ENCODE measurements at regions not wholly inside any gene's neighbourhood (a gene's known extent, or its start where the extent isn't known, plus 50 kb on each side); places are given as distances from the start of the nearest gene placed in this dataset.

DNA sequence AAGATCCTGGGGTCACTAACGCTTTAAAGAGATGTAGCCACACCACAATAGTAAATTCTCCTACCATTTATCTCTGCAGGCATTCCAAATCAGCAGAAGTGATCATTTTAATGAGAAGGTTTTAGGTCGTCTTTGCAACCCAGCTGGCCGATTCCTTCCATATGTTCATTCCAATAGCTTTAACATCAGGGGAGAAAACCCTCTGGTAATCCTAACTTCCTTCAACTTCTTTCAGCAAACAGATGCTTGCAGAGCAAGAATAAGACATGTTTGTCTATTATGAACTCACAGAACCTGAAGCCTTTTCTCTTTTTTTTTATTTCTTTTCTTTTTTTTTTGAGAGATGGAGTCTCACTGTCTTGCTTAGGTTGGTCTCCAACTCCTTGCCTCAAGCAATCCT is 498.6 kb upstream of the SLITRK1 start:
- no peak overlapping the region for H3K4me3 ChIP-seq (ENCODE audit: low read depth, low read length)
- TF ChIP-seq, protein P1, sequence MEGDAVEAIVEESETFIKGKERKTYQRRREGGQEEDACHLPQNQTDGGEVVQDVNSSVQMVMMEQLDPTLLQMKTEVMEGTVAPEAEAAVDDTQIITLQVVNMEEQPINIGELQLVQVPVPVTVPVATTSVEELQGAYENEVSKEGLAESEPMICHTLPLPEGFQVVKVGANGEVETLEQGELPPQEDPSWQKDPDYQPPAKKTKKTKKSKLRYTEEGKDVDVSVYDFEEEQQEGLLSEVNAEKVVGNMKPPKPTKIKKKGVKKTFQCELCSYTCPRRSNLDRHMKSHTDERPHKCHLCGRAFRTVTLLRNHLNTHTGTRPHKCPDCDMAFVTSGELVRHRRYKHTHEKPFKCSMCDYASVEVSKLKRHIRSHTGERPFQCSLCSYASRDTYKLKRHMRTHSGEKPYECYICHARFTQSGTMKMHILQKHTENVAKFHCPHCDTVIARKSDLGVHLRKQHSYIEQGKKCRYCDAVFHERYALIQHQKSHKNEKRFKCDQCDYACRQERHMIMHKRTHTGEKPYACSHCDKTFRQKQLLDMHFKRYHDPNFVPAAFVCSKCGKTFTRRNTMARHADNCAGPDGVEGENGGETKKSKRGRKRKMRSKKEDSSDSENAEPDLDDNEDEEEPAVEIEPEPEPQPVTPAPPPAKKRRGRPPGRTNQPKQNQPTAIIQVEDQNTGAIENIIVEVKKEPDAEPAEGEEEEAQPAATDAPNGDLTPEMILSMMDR (IDR thresholded peaks at IDR 0.05; ENCODE audit: control insufficient read depth, extremely low read depth, insufficient read depth), result no peak
- DNase-seq (ENCODE audit: low read depth), result no peak

DNA sequence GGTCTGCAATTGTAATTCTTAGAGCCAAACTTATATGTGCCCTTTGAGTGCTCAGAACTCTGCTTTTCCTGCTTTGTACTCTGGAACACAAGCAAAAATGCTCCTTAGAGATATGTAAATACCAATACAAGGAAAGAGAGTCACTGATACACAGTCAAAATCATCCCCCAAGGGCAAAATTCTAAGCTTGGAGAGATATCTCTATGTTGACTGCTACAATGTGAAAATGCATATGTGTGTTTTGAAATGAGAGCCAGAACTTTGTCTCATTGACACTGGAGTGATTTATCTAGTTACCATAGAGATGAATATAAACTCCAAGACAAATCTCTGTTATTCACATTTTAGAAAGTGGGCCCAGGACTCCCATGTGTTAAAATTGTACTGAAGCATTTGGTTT is 494.8 kb upstream of the SLITRK1 start:
- H3K4me3 ChIP-seq (ENCODE audit: low read depth, low read length), result no peak overlapping the region
- no peak for DNase-seq (ENCODE audit: low read depth)
- TF ChIP-seq, protein P1 (IDR thresholded peaks at IDR 0.05; ENCODE audit: control insufficient read depth, extremely low read depth, insufficient read depth), result no peak

DNA sequence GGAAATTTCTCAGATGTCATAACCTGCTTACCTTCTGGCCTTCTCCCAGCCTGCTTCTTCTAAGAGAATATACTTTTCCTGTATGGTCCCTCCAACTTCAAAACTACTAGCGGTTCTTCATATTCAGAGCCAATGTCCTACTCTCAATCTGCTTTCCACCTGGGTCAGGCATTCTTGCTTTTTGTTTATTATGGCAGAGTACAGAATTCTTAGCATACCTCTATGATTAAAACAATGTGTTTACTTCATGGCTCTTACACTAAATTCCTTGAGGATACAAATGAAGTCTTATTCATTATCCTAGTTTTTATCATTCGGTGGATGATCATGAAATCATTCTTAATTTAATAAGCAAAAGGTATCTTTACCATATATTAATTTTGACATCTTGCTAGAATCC is 484.2 kb upstream of the SLITRK1 start:
- no peak for DNase-seq (ENCODE audit: low read depth)
- no peak overlapping the region for H3K4me3 ChIP-seq (ENCODE audit: low read depth, low read length)
- TF ChIP-seq, protein P1 (IDR thresholded peaks at IDR 0.05; ENCODE audit: control insufficient read depth, extremely low read depth, insufficient read depth), result no peak

DNA sequence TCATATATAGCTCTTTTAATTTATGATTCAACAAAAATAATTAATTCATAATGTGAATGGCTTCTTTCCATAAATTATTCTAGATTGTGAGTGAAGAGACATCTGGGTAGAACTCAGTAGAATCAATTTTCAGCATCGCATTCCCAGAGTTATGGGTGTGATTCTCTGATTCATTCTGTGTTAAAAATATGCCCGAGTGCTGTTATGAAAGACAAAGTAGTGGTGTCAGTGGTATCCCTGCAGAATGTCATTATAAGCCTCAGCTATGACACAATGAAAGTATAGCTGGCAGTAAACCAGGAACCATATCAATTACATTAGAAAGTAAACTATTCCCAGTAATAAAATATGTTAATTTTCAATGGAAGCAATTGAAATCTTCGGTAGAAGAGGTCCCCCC is 480.5 kb upstream of the SLITRK1 start:
- no peak for DNase-seq (ENCODE audit: low read depth)
- TF ChIP-seq, protein P1 (IDR thresholded peaks at IDR 0.05; ENCODE audit: control insufficient read depth, extremely low read depth, insufficient read depth), result no peak
- no peak overlapping the region for H3K4me3 ChIP-seq (ENCODE audit: low read depth, low read length)

DNA sequence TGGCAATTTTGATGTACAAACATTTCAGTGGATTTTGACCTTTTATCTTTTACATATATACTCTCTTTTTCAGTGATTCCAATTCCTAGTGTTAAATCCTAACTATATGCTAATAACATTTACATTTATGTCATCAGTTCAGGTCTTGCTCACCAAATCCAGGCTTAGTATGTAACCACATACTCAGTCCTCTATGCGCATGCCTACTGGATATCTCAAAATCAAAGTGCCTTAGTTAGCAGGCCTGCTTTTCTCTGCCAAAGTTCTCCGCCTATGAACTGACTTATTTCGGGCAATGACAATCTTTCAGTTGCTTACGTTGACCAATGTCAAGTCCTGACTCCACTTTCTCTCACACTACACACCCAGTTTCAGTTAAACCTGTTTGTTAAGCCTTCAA is 478.5 kb upstream of the SLITRK1 start:
- TF ChIP-seq, protein P1 (IDR thresholded peaks at IDR 0.05; ENCODE audit: control insufficient read depth, extremely low read depth, insufficient read depth), result no peak
- DNase-seq (ENCODE audit: low read depth), result no peak

DNA sequence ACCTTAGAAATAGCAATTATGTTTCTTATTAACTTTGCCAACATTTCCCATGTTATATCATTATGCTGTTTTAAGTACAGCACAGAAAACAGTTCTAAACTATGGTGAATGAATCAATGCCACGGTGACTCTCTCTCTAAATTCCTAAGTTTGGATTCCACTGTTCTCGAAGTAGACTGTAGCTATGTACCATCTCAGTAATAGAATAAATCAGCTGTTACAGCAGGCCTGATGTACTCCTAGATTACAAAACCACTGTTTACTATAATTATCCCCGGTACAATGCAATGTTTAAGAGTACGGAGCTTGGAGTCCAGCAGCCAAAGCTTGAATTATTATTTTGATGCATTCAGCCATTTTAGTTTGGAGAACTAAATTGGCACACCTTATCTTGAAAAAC is 476.3 kb upstream of the SLITRK1 start:
- TF ChIP-seq, protein P1 (IDR thresholded peaks at IDR 0.05; ENCODE audit: control insufficient read depth, extremely low read depth, insufficient read depth), result no peak
- DNase-seq (ENCODE audit: low read depth), result no peak

More for the DNA sequence above, 478.5 kb upstream of the SLITRK1 start:
- no peak overlapping the region for H3K4me3 ChIP-seq (ENCODE audit: low read depth, low read length)

DNA sequence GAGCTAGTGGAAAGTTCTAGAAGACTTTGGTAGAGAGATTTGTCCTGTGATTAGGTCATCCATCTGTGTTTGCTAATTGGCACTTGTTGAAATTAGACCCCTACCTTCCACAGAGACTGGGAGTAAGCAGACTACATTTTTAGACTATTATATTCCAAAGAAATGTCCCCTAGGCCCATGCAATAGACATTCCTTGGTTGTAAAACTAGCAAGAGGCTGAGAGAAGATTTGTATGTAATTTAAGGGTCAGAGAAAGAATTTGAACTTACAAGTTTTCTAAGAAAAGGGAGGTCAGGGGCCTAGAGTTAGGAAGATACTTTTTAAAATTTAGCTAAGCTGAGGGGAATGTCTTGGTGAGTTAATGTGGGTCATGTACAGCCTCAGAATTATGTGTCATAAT is 470.7 kb upstream of the SLITRK1 start:
- TF ChIP-seq, protein P1 (IDR thresholded peaks at IDR 0.05; ENCODE audit: control insufficient read depth, extremely low read depth, insufficient read depth), result no peak
- no peak overlapping the region for H3K4me3 ChIP-seq (ENCODE audit: low read depth, low read length)
- no peak for DNase-seq (ENCODE audit: low read depth)

More for the DNA sequence above, 476.3 kb upstream of the SLITRK1 start:
- no peak overlapping the region for H3K4me3 ChIP-seq (ENCODE audit: low read depth, low read length)

All from LNCaP clone FGC (cell line).